BLaER1 treated with 17β-estradiol and CSF1 and Interleukin-3, amounts not matched to agents 10 nM and 100 nM (cell line): ENCODE measurements at regions not wholly inside any gene's neighbourhood (a gene's known extent, or its start where the extent isn't known, plus 50 kb on each side); places are given as distances from the start of the nearest gene placed in this dataset.

Experiments
- H3K27ac ChIP-seq, 11 experiments: shearing (Covaris generic); formaldehyde crosslinking; 2 replicates each; pipeline ENCODE4 v1.8.1; 2022
- H3K27me3 ChIP-seq, 11 experiments: shearing (Covaris generic); formaldehyde crosslinking; 2 replicates each; pipeline ENCODE4 v1.8.1; 2022
- H3K36me3 ChIP-seq, 11 experiments: shearing (Covaris generic); formaldehyde crosslinking; 2 replicates each; pipeline ENCODE4 v1.8.1; 2022
- H3K4me1 ChIP-seq, 10 experiments: shearing (Covaris generic); formaldehyde crosslinking; 2 replicates each; pipeline ENCODE4 v1.8.1; 2022
- H3K4me2 ChIP-seq, 11 experiments: shearing (Covaris generic); formaldehyde crosslinking; 2 replicates each; pipeline ENCODE4 v1.8.1; 2022
- H3K4me3 ChIP-seq, 10 experiments: shearing (Covaris generic); formaldehyde crosslinking; 2 replicates each; pipeline ENCODE4 v1.8.1; 2022
- H3K9ac ChIP-seq, 11 experiments: shearing (Covaris generic); formaldehyde crosslinking; 2 replicates each; pipeline ENCODE4 v1.8.1; 2022
- H3K9me3 ChIP-seq, 11 experiments: shearing (Covaris generic); formaldehyde crosslinking; replicated peaks in 1 of 11; 2 replicates each; pipeline ENCODE4 v1.8.1; 2022
- H4K20me1 ChIP-seq, 11 experiments: shearing (Covaris generic); formaldehyde crosslinking; 2 replicates each; pipeline ENCODE4 v1.8.1; 2022
- Cebpa-rat ChIP-seq, 11 experiments: shearing (Covaris generic); IDR thresholded peaks; 2 replicates each; pipeline ENCODE4 v1.8.1; 2022

GRCh38 chr5:60149081-60149480, 255.6 kb upstream of the PDE4D start:
- Histone ChIP-seq H3K27me3 (no peaks in the 10 kb centered on the region), H3K9ac (no peak overlapping the region), H3K9me3 (peaks cover 0 to 6% (median 0%) of the 10 kb centered on the region in 11 experiments; a peak in 4 of 22 replicates), H3K36me3 (no peaks in the 10 kb centered on the region), H3K4me1 (no peaks in the 10 kb centered on the region), H3K4me2 (no peak overlapping the region), H4K20me1 (no peaks in the 10 kb centered on the region), H3K27ac (no peak overlapping the region), H3K4me3 (no peak overlapping the region)
- no peak for TF ChIP-seq Cebpa-rat (IDR thresholded peaks at IDR 0.05)

GRCh38 chr5:60148366-60148765, 254.8 kb upstream of the PDE4D start:
- H4K20me1 ChIP-seq = no peaks in the 10 kb centered on the region
- H3K4me2 ChIP-seq = no peak overlapping the region
- H3K27me3 ChIP-seq = no peaks in the 10 kb centered on the region
- no peak overlapping the region for H3K27ac ChIP-seq
- no peak overlapping the region for H3K9ac ChIP-seq
- H3K9me3 ChIP-seq = peaks cover 0 to 6% (median 0%) of the 10 kb centered on the region in 11 experiments; a peak in 4 of 22 replicates
- no peaks in the 10 kb centered on the region for H3K4me1 ChIP-seq
- no peak for TF ChIP-seq Cebpa-rat (IDR thresholded peaks at IDR 0.05)
- no peak overlapping the region for H3K4me3 ChIP-seq
- no peaks in the 10 kb centered on the region for H3K36me3 ChIP-seq

- Histone ChIP-seq H4K20me1 (no peaks in the 10 kb centered on the region), H3K27me3 (no peaks in the 10 kb centered on the region), H3K4me3 (no peak overlapping the region), H3K9ac (no peak overlapping the region), H3K4me1 (no peaks in the 10 kb centered on the region), H3K27ac (no peak overlapping the region), H3K36me3 (no peaks in the 10 kb centered on the region), H3K9me3 (peaks cover 0 to 6% (median 0%) of the 10 kb centered on the region in 11 experiments; a peak in 4 of 22 replicates), H3K4me2 (no peak overlapping the region)
- no peak for TF ChIP-seq Cebpa-rat (IDR thresholded peaks at IDR 0.05)
These were observed 254.3 kb upstream of the PDE4D start for GRCh38 chr5:60147791-60148190.

GRCh38 chr5:60143942-60144549, 250.5 kb upstream of the PDE4D start:
- TF ChIP-seq Cebpa-rat (IDR thresholded peaks at IDR 0.05) = no peak

GRCh38 chr5:60141119-60141518, 247.6 kb upstream of the PDE4D start:
- no peak overlapping the region for H3K4me2 ChIP-seq
- no peak overlapping the region for H3K9ac ChIP-seq
- no peaks in the 10 kb centered on the region for H3K9me3 ChIP-seq
- H3K27me3 ChIP-seq = no peaks in the 10 kb centered on the region
- H4K20me1 ChIP-seq = no peaks in the 10 kb centered on the region
- H3K4me1 ChIP-seq = no peaks in the 10 kb centered on the region
- TF ChIP-seq Cebpa-rat (IDR thresholded peaks at IDR 0.05) = no peak
- H3K36me3 ChIP-seq = no peaks in the 10 kb centered on the region
- no peak overlapping the region for H3K4me3 ChIP-seq
- no peak overlapping the region for H3K27ac ChIP-seq

More at GRCh38 chr5:60143942-60144549, 250.5 kb upstream of the PDE4D start:
- H3K27ac ChIP-seq = no peak overlapping the region
- no peak overlapping the region for H3K4me3 ChIP-seq
- no peak overlapping the region for H3K9ac ChIP-seq
- H4K20me1 ChIP-seq = no peaks in the 10 kb centered on the region
- H3K9me3 ChIP-seq = peaks cover 0 to 4% (median 0%) of the 10 kb centered on the region in 11 experiments; a peak in 1 of 22 replicates
- no peaks in the 10 kb centered on the region for H3K27me3 ChIP-seq
- H3K36me3 ChIP-seq = no peaks in the 10 kb centered on the region
- no peak overlapping the region for H3K4me2 ChIP-seq
- no peaks in the 10 kb centered on the region for H3K4me1 ChIP-seq

GRCh38 chr5:60136841-60137240, 243.3 kb upstream of the PDE4D start:
- no peak overlapping the region for H3K27ac ChIP-seq
- no peak for TF ChIP-seq Cebpa-rat (IDR thresholded peaks at IDR 0.05)
- no peaks in the 10 kb centered on the region for H3K27me3 ChIP-seq

GRCh38 chr5:60131504-60131903, 238.0 kb upstream of the PDE4D start:
- Histone ChIP-seq H3K4me1 (no peaks in the 10 kb centered on the region), H3K36me3 (no peaks in the 10 kb centered on the region), H3K9ac (no peak overlapping the region), H3K4me2 (no peak overlapping the region), H3K9me3 (no peaks in the 10 kb centered on the region), H3K4me3 (no peak overlapping the region), H3K27me3 (no peaks in the 10 kb centered on the region), H3K27ac (no peak overlapping the region), H4K20me1 (no peaks in the 10 kb centered on the region)
- no peak for TF ChIP-seq Cebpa-rat (IDR thresholded peaks at IDR 0.05)

More at GRCh38 chr5:60136841-60137240, 243.3 kb upstream of the PDE4D start:
- Histone ChIP-seq H3K36me3 (no peaks in the 10 kb centered on the region), H3K4me2 (no peak overlapping the region), H3K4me3 (no peak overlapping the region), H4K20me1 (no peaks in the 10 kb centered on the region), H3K4me1 (no peaks in the 10 kb centered on the region), H3K9me3 (no peaks in the 10 kb centered on the region), H3K9ac (no peak overlapping the region)

- H3K9ac ChIP-seq = no peak overlapping the region
- no peak for TF ChIP-seq Cebpa-rat (IDR thresholded peaks at IDR 0.05)
- H4K20me1 ChIP-seq = no peaks in the 10 kb centered on the region
- no peaks in the 10 kb centered on the region for H3K36me3 ChIP-seq
- H3K27ac ChIP-seq = no peak overlapping the region
- no peak overlapping the region for H3K4me3 ChIP-seq
- no peaks in the 10 kb centered on the region for H3K9me3 ChIP-seq
- H3K4me1 ChIP-seq = no peaks in the 10 kb centered on the region
- no peak overlapping the region for H3K4me2 ChIP-seq
- H3K27me3 ChIP-seq = no peaks in the 10 kb centered on the region
These were observed 232.1 kb upstream of the PDE4D start for GRCh38 chr5:60125636-60126035.

GRCh38 chr5:60102961-60103693, 209.6 kb upstream of the PDE4D start:
- H3K4me3 ChIP-seq = no peak overlapping the region
- no peak overlapping the region for H3K4me2 ChIP-seq
- no peaks in the 10 kb centered on the region for H3K27me3 ChIP-seq
- H3K36me3 ChIP-seq = no peaks in the 10 kb centered on the region
- H4K20me1 ChIP-seq = no peaks in the 10 kb centered on the region
- no peak for TF ChIP-seq Cebpa-rat (IDR thresholded peaks at IDR 0.05)
- H3K27ac ChIP-seq = no peak overlapping the region
- no peak overlapping the region for H3K9ac ChIP-seq
- H3K9me3 ChIP-seq = peaks cover 0 to 8% (median 0%) of the 10 kb centered on the region in 11 experiments; a peak in 5 of 22 replicates
- no peaks in the 10 kb centered on the region for H3K4me1 ChIP-seq

GRCh38 chr5:60101573-60101972, 208.0 kb upstream of the PDE4D start:
- Histone ChIP-seq H3K27ac (no peak overlapping the region), H3K36me3 (no peaks in the 10 kb centered on the region)

More at GRCh38 chr5:60101573-60101972, 208.0 kb upstream of the PDE4D start:
- Histone ChIP-seq H3K9ac (no peak overlapping the region), H3K9me3 (peaks cover 0 to 8% (median 0%) of the 10 kb centered on the region in 11 experiments; a peak in 5 of 22 replicates), H3K4me2 (no peak overlapping the region), H4K20me1 (no peaks in the 10 kb centered on the region), H3K4me1 (no peaks in the 10 kb centered on the region), H3K4me3 (no peak overlapping the region), H3K27me3 (no peaks in the 10 kb centered on the region)
- TF ChIP-seq Cebpa-rat (IDR thresholded peaks at IDR 0.05) = no peak
